IMR-90 (cell line): ENCODE measurements at regions not wholly inside any gene's neighbourhood (a gene's known extent, or its start where the extent isn't known, plus 50 kb on each side); places are given as distances from the start of the nearest gene placed in this dataset.

Experiments
- ATAC-seq: fragments of 200-7000 bp; cut with Tn5 transposase; 2 replicates; pipeline ENCODE4 v1.9.1; 2020; ENCODE audit warnings: low read depth, mild to moderate bottlenecking, moderate library complexity
- BruUV-seq: library from RNA; stranded (reverse); fragments of 400-500 nt; replicated peaks from 2 replicates; lab custom pipeline; 2021; lab: Mats Ljungman, UMichigan
- CTCF ChIA-PET: fragments of 300-600 bp; formaldehyde crosslinking; extraction: SDS; loops from one replicate; lab custom pipeline; 2021; ENCODE audit warnings: antibody characterized with exemption; lab: Yijun Ruan, JAX
- POLR2A ChIA-PET: fragments of 300-600 bp; sonication (Branson Sonifier 250); formaldehyde crosslinking; loops from one replicate; lab custom pipeline; 2022; ENCODE audit warnings: antibody characterized with exemption; ENCODE audit not compliant: unreplicated experiment; lab: Charles Lee
- DNase-seq: peaks from one replicate; pipeline ENCODE4 v3.0.0; 2013
- H2AFZ ChIP-seq: replicated peaks from 2 replicates; pipeline ENCODE3; 2013; ENCODE audit warnings: low read length, mild to moderate bottlenecking; ENCODE audit not compliant: poor library complexity
- H2AK5ac ChIP-seq: 2 replicates; pipeline ENCODE4 v1.6.1; 2013; ENCODE audit warnings: low read depth, low read length, inconsistent platforms
- H2AK9ac ChIP-seq: replicated peaks from 2 replicates; pipeline ENCODE3; 2013; ENCODE audit warnings: mild to moderate bottlenecking, low read depth, low read length, moderate library complexity; ENCODE audit not compliant: poor library complexity
- H2BK120ac ChIP-seq: 2 replicates; pipeline ENCODE4 v1.6.1; 2013; ENCODE audit warnings: low read depth, low read length, inconsistent platforms
- H2BK15ac ChIP-seq: 3 replicates; pipeline ENCODE4 v1.6.1; 2013; ENCODE audit warnings: low read depth, low read length, inconsistent platforms
- H2BK20ac ChIP-seq: 2 replicates; pipeline ENCODE4 v1.6.1; 2013; ENCODE audit warnings: low read depth, mild to moderate bottlenecking, inconsistent platforms, low read length, moderate library complexity
- H2BK5ac ChIP-seq: 2 replicates; pipeline ENCODE4 v1.6.1; 2013; ENCODE audit warnings: mild to moderate bottlenecking, low read depth, low read length, inconsistent platforms; ENCODE audit not compliant: poor library complexity, severe bottlenecking
- H3K14ac ChIP-seq: replicated peaks from 2 replicates; pipeline ENCODE4 v1.6.1; 2013; ENCODE audit warnings: low read depth, low read length, inconsistent platforms
- H3K18ac ChIP-seq: 2 replicates; pipeline ENCODE4 v1.6.1; 2013; ENCODE audit warnings: low read depth, low read length, control low read depth
- H3K23ac ChIP-seq: 2 replicates; pipeline ENCODE4 v1.6.1; 2013; ENCODE audit warnings: low read depth, low read length, inconsistent platforms
- H3K27ac ChIP-seq: 2 replicates; pipeline ENCODE4 v1.5.1; 2013; ENCODE audit warnings: mild to moderate bottlenecking, control low read depth, low read length; ENCODE audit not compliant: insufficient read depth
- H3K27me3 ChIP-seq: 2 replicates; pipeline ENCODE4 v1.6.1; 2013; ENCODE audit warnings: low read length; ENCODE audit not compliant: control insufficient read depth, insufficient read depth
- H3K36me3 ChIP-seq: 2 replicates; pipeline ENCODE4 v1.6.1; 2013; ENCODE audit warnings: low read length, mixed read lengths; ENCODE audit not compliant: control insufficient read depth, insufficient read depth
- H3K4ac ChIP-seq: 2 replicates; pipeline ENCODE4 v1.6.1; 2013; ENCODE audit warnings: low read depth, low read length, inconsistent platforms
- H3K4me1 ChIP-seq: 2 replicates; pipeline ENCODE4 v1.6.1; 2013; ENCODE audit warnings: low read length, mixed read lengths; ENCODE audit not compliant: control insufficient read depth, insufficient read depth
- H3K4me2 ChIP-seq: 2 replicates; pipeline ENCODE4 v1.6.1; 2013; ENCODE audit warnings: low read depth, mild to moderate bottlenecking, control low read depth, low read length, moderate library complexity
- H3K4me3 ChIP-seq: 2 replicates; pipeline ENCODE4 v1.5.1; 2013; ENCODE audit warnings: low read depth, mild to moderate bottlenecking, control low read depth, low read length, moderate library complexity; ENCODE audit not compliant: insufficient read depth
- H3K56ac ChIP-seq: 2 replicates; pipeline ENCODE4 v1.6.1; 2013; ENCODE audit warnings: low read length, inconsistent platforms; ENCODE audit not compliant: insufficient read depth; ENCODE audit errors: extremely low read depth
- H3K79me1 ChIP-seq, 2 experiments: 2 replicates each; pipeline ENCODE4 v1.6.1; 2013; ENCODE audit warnings: low read length in 2 of 2, inconsistent platforms in 1 of 2, low read depth in 1 of 2
- H3K9ac ChIP-seq: 2 replicates; pipeline ENCODE4 v1.6.1; 2013; ENCODE audit warnings: low read depth, low read length, control low read depth
- H3K9me1 ChIP-seq: 2 replicates; pipeline ENCODE4 v1.6.1; 2013; ENCODE audit warnings: low read length, inconsistent platforms; ENCODE audit not compliant: insufficient read depth
- H3K9me3 ChIP-seq: 2 replicates; pipeline ENCODE4 v1.6.1; 2013; ENCODE audit warnings: low read length; ENCODE audit not compliant: control insufficient read depth, insufficient read depth
- H4K20me1 ChIP-seq: 2 replicates; pipeline ENCODE4 v1.6.1; 2013; ENCODE audit warnings: low read length, inconsistent platforms; ENCODE audit not compliant: insufficient read depth
- H4K5ac ChIP-seq: 2 replicates; pipeline ENCODE4 v1.6.1; 2013; ENCODE audit warnings: mild to moderate bottlenecking, low read depth, low read length, control low read depth
- H4K8ac ChIP-seq, 2 experiments: 2 replicates each; pipeline ENCODE4 v1.6.1; 2013; ENCODE audit warnings: low read depth in 2 of 2, low read length in 2 of 2, control low read depth in 1 of 2, inconsistent platforms in 1 of 2
- H4K91ac ChIP-seq: 2 replicates; pipeline ENCODE4 v1.6.1; 2013; ENCODE audit warnings: low read depth, low read length, inconsistent platforms; ENCODE audit not compliant: insufficient read depth
- BHLHE40 ChIP-seq: fragments of 150-350 bp; IDR thresholded peaks from 2 replicates; pipeline ENCODE4 v1.6.1; 2016; ENCODE audit warnings: mild to moderate bottlenecking, low read depth, low read length
- CEBPB ChIP-seq: IDR thresholded peaks from 2 replicates; pipeline ENCODE4 v1.6.1; 2012; ENCODE audit warnings: low read depth, low read length, improper control_type of control experiment
- CHD1 ChIP-seq: IDR thresholded peaks from 2 replicates; pipeline ENCODE4 v1.6.1; 2012; ENCODE audit warnings: low read depth, low read length, improper control_type of control experiment
- CTCF ChIP-seq: conservative IDR thresholded peaks from 2 replicates; pipeline ENCODE4 v1.5.1; 2012; ENCODE audit warnings: mild to moderate bottlenecking, low read depth, low read length, improper control_type of control experiment
- ELK1 ChIP-seq: fragments of 150-350 bp; IDR thresholded peaks from 2 replicates; pipeline ENCODE4 v1.6.1; 2016; ENCODE audit warnings: low read depth, mild to moderate bottlenecking, low read length, moderate library complexity, borderline replicate concordance
- FOS ChIP-seq: fragments of 150-350 bp; IDR thresholded peaks from 2 replicates; pipeline ENCODE4 v1.6.1; 2016; ENCODE audit warnings: low read depth, low read length
- MAFK ChIP-seq: IDR thresholded peaks from 2 replicates; pipeline ENCODE4 v1.6.1; 2012; ENCODE audit warnings: low read depth, low read length, improper control_type of control experiment
- MAZ ChIP-seq: IDR thresholded peaks from 2 replicates; pipeline ENCODE4 v1.6.1; 2012; ENCODE audit warnings: low read depth, mild to moderate bottlenecking, low read length, improper control_type of control experiment, moderate library complexity, borderline replicate concordance
- MXI1 ChIP-seq: IDR thresholded peaks from 2 replicates; pipeline ENCODE4 v1.6.1; 2012; ENCODE audit warnings: low read depth, mild to moderate bottlenecking, low read length, moderate library complexity, borderline replicate concordance
- NFE2L2 ChIP-seq: fragments of 150-350 bp; IDR thresholded peaks from 2 replicates; pipeline ENCODE4 v1.6.1; 2016; ENCODE audit warnings: low read depth, mild to moderate bottlenecking, low read length
- POLR2A ChIP-seq: IDR thresholded peaks from 2 replicates; pipeline ENCODE4 v1.6.1; 2012; ENCODE audit warnings: mild to moderate bottlenecking, low read depth, low read length
- RAD21 ChIP-seq: IDR thresholded peaks from 2 replicates; pipeline ENCODE4 v1.6.1; 2012; ENCODE audit warnings: low read length, improper control_type of control experiment
- RCOR1 ChIP-seq: IDR thresholded peaks from 2 replicates; pipeline ENCODE4 v1.6.1; 2012; ENCODE audit warnings: mild to moderate bottlenecking, low read length, improper control_type of control experiment; ENCODE audit not compliant: insufficient replicate concordance
- RFX5 ChIP-seq: IDR thresholded peaks from 2 replicates; pipeline ENCODE4 v1.8.0; 2012; ENCODE audit warnings: low read depth, mild to moderate bottlenecking, low read length, moderate library complexity
- SMC3 ChIP-seq: fragments of 150-350 bp; IDR thresholded peaks from 2 replicates; pipeline ENCODE4 v1.6.1; 2016; ENCODE audit warnings: low read depth, mild to moderate bottlenecking, antibody characterized with exemption, low read length, moderate library complexity
- WGBS, 2 experiments: methylation state at CpG; one replicate each; pipeline versions ENCODE4 v1.1.5 to v1.1.7; 2013; ENCODE audit warnings: missing lambda C conversion rate in 2 of 2; ENCODE audit not compliant: insufficient read length in 1 of 2; ENCODE audit errors: extremely low coverage in 2 of 2; 5-methylcytosine and 5-hydroxymethylcytosine counted together
- dilution Hi-C: fragments of 300-500 bp; cut with HindIII; formaldehyde crosslinking; loops from one replicate; pipeline ENCODE4 v1.14.3; 2018; ENCODE audit warnings: low sequenced_read_pairs; ENCODE audit not compliant: unreplicated experiment
- in situ Hi-C: fragments of 300-500 bp; cut with MboI; formaldehyde crosslinking; loops from 3 replicates; pipeline ENCODE4 v1.14.3; 2019; ENCODE audit warnings: low sequenced_read_pairs, inconsistent platforms, mixed read lengths
- intact Hi-C: fragments of 100-400 bp; cut with micrococcal nuclease; formaldehyde crosslinking; loops from 2 replicates; pipeline ENCODE4 v1.10.0; 2022
- TF ChIP-seq, protein P1 (sequence below): fragments of 150-350 bp; IDR thresholded peaks from 2 replicates; pipeline ENCODE4 v1.6.1; 2017; ENCODE audit warnings: mild to moderate bottlenecking, antibody characterized with exemption, low read length, low read depth

DNA sequence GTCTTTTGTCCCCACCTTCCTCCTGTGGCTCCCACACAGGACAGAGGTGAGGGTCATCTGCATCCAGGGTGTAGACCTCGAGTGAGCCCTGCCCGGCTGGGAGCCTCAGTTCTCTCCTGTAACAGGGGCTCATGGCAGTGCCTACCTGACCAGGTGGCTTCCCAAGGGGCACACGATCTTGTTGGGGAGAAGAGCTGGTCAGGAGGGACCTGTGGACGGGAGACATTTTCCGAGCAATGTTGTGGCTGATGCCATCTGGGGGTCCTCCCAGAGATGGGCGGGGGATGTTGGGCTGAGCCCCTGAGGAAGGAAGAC lies 51.9 kb downstream of the CEBPB start:
- Histone ChIP-seq H4K5ac (no peak overlapping the region), H3K4me2 (no peak overlapping the region), H3K36me3 (no peaks in the 10 kb centered on the region), H3K56ac (no peak overlapping the region), H3K4ac (no peak overlapping the region), H3K18ac (no peak overlapping the region), H4K91ac (no peak overlapping the region), H3K27ac (no peak overlapping the region), H3K9me1 (peaks cover under 1% of the 10 kb centered on the region; the same call in 1 of the 2 replicates), H3K4me3 (no peak overlapping the region), H3K79me1 (no peaks in the 10 kb centered on the region), H2BK15ac (no peak overlapping the region; the same call in 2 of the 3 replicates), H2AFZ (no peak overlapping the region), H3K27me3 (no peaks in the 10 kb centered on the region), H3K23ac (no peak overlapping the region), H4K20me1 (no peaks in the 10 kb centered on the region), H3K9ac (no peak overlapping the region), H2AK5ac (peak overlapping the region; percentile 45), H3K4me1 (peaks cover 4% of the 10 kb centered on the region; the same call in 1 of the 2 replicates), H2BK5ac (no peak overlapping the region), H2BK120ac (peak overlapping the region; percentile 20; the same call in 1 of the 2 replicates), H3K14ac (no peak overlapping the region), H4K8ac (0 out of 4 replicates have a peak overlapping the region, but pooled peaks of 1 of the 2 experiments have one; percentile 1), H2AK9ac (no peak overlapping the region), H2BK20ac (no peak overlapping the region), H3K9me3 (no peaks in the 10 kb centered on the region)
- 100% methylated on average over 1 of the region's 6 CpGs; no CpG with 5 or more reads in 1 of the 2 experiments for WGBS, 2 experiments
- no TSS peak for BruUV-seq
- intact Hi-C loops (no loop called here), dilution Hi-C loops (no loop called here), in situ Hi-C loops (no loop called here)
- ChIA-PET CTCF (no interaction called here), POLR2A (no interaction called here)
- DNase-seq = no peak
- no peak for TF ChIP-seq SMC3
- no peak for TF ChIP-seq ELK1
- TF ChIP-seq CEBPB = no peak
- no peak for TF ChIP-seq RAD21
- no peak for TF ChIP-seq MXI1
- TF ChIP-seq POLR2A = no peak
- TF ChIP-seq BHLHE40 = no peak
- TF ChIP-seq MAFK = no peak
- no peak for TF ChIP-seq RCOR1
- TF ChIP-seq CHD1 = no peak
- TF ChIP-seq RFX5 = no peak
- TF ChIP-seq CTCF = no peak
- no peak for TF ChIP-seq NFE2L2
- TF ChIP-seq MAZ = no peak
- TF ChIP-seq FOS = no peak
- TF ChIP-seq, protein P1, sequence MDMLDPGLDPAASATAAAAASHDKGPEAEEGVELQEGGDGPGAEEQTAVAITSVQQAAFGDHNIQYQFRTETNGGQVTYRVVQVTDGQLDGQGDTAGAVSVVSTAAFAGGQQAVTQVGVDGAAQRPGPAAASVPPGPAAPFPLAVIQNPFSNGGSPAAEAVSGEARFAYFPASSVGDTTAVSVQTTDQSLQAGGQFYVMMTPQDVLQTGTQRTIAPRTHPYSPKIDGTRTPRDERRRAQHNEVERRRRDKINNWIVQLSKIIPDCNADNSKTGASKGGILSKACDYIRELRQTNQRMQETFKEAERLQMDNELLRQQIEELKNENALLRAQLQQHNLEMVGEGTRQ = no peak
- ATAC-seq = no peak
